ENCODE measurements at regions not wholly inside any gene's neighbourhood (a gene's known extent, or its start where the extent isn't known, plus 50 kb on each side); places are given as distances from the start of the nearest gene placed in this dataset.

- TF ChIP-seq, protein P1, sequence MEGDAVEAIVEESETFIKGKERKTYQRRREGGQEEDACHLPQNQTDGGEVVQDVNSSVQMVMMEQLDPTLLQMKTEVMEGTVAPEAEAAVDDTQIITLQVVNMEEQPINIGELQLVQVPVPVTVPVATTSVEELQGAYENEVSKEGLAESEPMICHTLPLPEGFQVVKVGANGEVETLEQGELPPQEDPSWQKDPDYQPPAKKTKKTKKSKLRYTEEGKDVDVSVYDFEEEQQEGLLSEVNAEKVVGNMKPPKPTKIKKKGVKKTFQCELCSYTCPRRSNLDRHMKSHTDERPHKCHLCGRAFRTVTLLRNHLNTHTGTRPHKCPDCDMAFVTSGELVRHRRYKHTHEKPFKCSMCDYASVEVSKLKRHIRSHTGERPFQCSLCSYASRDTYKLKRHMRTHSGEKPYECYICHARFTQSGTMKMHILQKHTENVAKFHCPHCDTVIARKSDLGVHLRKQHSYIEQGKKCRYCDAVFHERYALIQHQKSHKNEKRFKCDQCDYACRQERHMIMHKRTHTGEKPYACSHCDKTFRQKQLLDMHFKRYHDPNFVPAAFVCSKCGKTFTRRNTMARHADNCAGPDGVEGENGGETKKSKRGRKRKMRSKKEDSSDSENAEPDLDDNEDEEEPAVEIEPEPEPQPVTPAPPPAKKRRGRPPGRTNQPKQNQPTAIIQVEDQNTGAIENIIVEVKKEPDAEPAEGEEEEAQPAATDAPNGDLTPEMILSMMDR (IDR thresholded peaks at IDR 0.05): peak in 2 of 5 experiments; percentile 24 to 30
- TF ChIP-seq POLR2A (IDR thresholded peaks at IDR 0.05): no peak
- H3K9me3 ChIP-seq: no peaks in the 10 kb centered on the region
- 79 to 80% methylated on average over 6 of the region's 6 CpGs for WGBS, 2 donors
- no peaks in the 10 kb centered on the region for H3K4me1 ChIP-seq
- no peak overlapping the region for H3K4me3 ChIP-seq
- no peaks in the 10 kb centered on the region for H3K27me3 ChIP-seq
- H3K36me3 ChIP-seq: no peaks in the 10 kb centered on the region
- H3K27ac ChIP-seq: no peak overlapping the region
- DNase-seq (ENCODE audit: low spot score in 2 of 2): peak in 1 of 2 donors; percentile 37
These were observed 96.3 kb upstream of the EEA1 start for GRCh38 chr12:93025145-93026103.

- DNase-seq (ENCODE audit: low spot score in 2 of 2): no peak
- TF ChIP-seq POLR2A (IDR thresholded peaks at IDR 0.05): no peak
- TF ChIP-seq EP300 (IDR thresholded peaks at IDR 0.05): no peak
- TF ChIP-seq, protein P1 (IDR thresholded peaks at IDR 0.05): no peak
- H3K4me1 ChIP-seq: no peaks in the 10 kb centered on the region
- H3K27me3 ChIP-seq: no peaks in the 10 kb centered on the region
- 77 to 93% methylated on average over 2 of the region's 2 CpGs for WGBS, 2 donors
- H3K36me3 ChIP-seq: no peaks in the 10 kb centered on the region
- no peaks in the 10 kb centered on the region for H3K9me3 ChIP-seq
- H3K27ac ChIP-seq: no peak overlapping the region
- no peak overlapping the region for H3K4me3 ChIP-seq
These were observed 97.9 kb upstream of the EEA1 start for GRCh38 chr12:93027041-93027440.

- Histone ChIP-seq H3K27ac (no peak overlapping the region), H3K27me3 (no peaks in the 10 kb centered on the region), H3K9me3 (no peaks in the 10 kb centered on the region), H3K4me3 (no peak overlapping the region), H3K36me3 (no peaks in the 10 kb centered on the region), H3K4me1 (no peaks in the 10 kb centered on the region)
- TF ChIP-seq EP300 (IDR thresholded peaks at IDR 0.05): no peak
- no peak for TF ChIP-seq POLR2A (IDR thresholded peaks at IDR 0.05)
- 91 to 92% methylated on average over 4 of the region's 4 CpGs for WGBS, 2 donors
- no peak for DNase-seq (ENCODE audit: low spot score in 2 of 2)
These were observed 100.0 kb upstream of the EEA1 start for GRCh38 chr12:93029091-93029490.

GRCh38 chr12:93031028-93031427 is 101.9 kb upstream of the EEA1 start:
- 67% methylated on average over 2 of the region's 2 CpGs for WGBS, 2 donors
- Histone ChIP-seq H3K27me3 (no peaks in the 10 kb centered on the region), H3K36me3 (no peaks in the 10 kb centered on the region), H3K4me3 (no peak overlapping the region), H3K27ac (no peak overlapping the region), H3K9me3 (no peaks in the 10 kb centered on the region), H3K4me1 (no peaks in the 10 kb centered on the region)
- no peak for DNase-seq (ENCODE audit: low spot score in 2 of 2)
- TF ChIP-seq, protein P1 (IDR thresholded peaks at IDR 0.05): no peak
- TF ChIP-seq POLR2A (IDR thresholded peaks at IDR 0.05) (no peak), EP300 (IDR thresholded peaks at IDR 0.05) (no peak)

GRCh38 chr12:93032758-93033157 is 103.7 kb upstream of the EEA1 start:
- Histone ChIP-seq H3K4me1 (no peaks in the 10 kb centered on the region), H3K27me3 (no peaks in the 10 kb centered on the region), H3K4me3 (no peak overlapping the region), H3K27ac (no peak overlapping the region), H3K9me3 (no peaks in the 10 kb centered on the region), H3K36me3 (no peaks in the 10 kb centered on the region)
- no peak for TF ChIP-seq POLR2A (IDR thresholded peaks at IDR 0.05)
- TF ChIP-seq EP300 (IDR thresholded peaks at IDR 0.05): no peak
- TF ChIP-seq, protein P1 (IDR thresholded peaks at IDR 0.05): no peak
- DNase-seq (ENCODE audit: low spot score in 2 of 2): no peak

Measured in tibial nerve (tissue), 4 donors.